Colonic mucosa (tissue), 4 donors: ENCODE measurements at regions not wholly inside any gene's neighbourhood (a gene's known extent, or its start where the extent isn't known, plus 50 kb on each side); places are given as distances from the start of the nearest gene placed in this dataset.

Source experiments
- DNase-seq: peaks from one replicate; pipeline ENCODE4 v3.0.0-alpha.2; 2020
- H3K27ac ChIP-seq: fragments of 200-600 bp; one replicate; pipeline ENCODE4 v1.8.0; 2021
- H3K27me3 ChIP-seq: fragments of 200-600 bp; one replicate; pipeline ENCODE4 v1.8.0; 2021
- H3K36me3 ChIP-seq: fragments of 200-600 bp; one replicate; pipeline ENCODE4 v1.8.0; 2021
- H3K4me1 ChIP-seq: fragments of 200-600 bp; one replicate; pipeline ENCODE4 v1.8.0; 2021; ENCODE audit warnings: mild to moderate bottlenecking
- H3K4me3 ChIP-seq: fragments of 200-600 bp; one replicate; pipeline ENCODE4 v1.8.0; 2021
- H3K9ac ChIP-seq, 2 donors: one replicate each; pipeline ENCODE4 v1.7.0; 2013; ENCODE audit warnings: control low read depth in 2 of 2, low read depth in 2 of 2, low read length in 2 of 2
- H3K9me3 ChIP-seq: fragments of 200-600 bp; one replicate; pipeline ENCODE4 v1.8.0; 2021
- CTCF ChIP-seq: fragments of 200-600 bp; IDR thresholded peaks from one replicate; pipeline ENCODE4 v1.8.0; 2022; ENCODE audit warnings: antibody characterized with exemption, mild to moderate bottlenecking
- intact Hi-C: fragments of 100-400 bp; cut with DNase I; formaldehyde crosslinking; loops from one replicate; pipeline ENCODE4 v1.14.1; 2022
- donor health status: healthy.
- donor health status: DM: no; HTN: no; CAD: no.
- donor health status: DM: no; HTN: no; CAD: no.

- Histone ChIP-seq H3K4me1 (peaks cover 3% of the 10 kb centered on the region), H3K9ac (no peak overlapping the region), H3K27me3 (no peaks in the 10 kb centered on the region), H3K36me3 (no peaks in the 10 kb centered on the region), H3K4me3 (no peak overlapping the region), H3K9me3 (no peaks in the 10 kb centered on the region), H3K27ac (peak overlapping the region; percentile 8)
- DNase-seq = no peak
- intact Hi-C loops = loop anchor here (10.0 kb wide), 1 partner anchor 155 kb away; no protein-coding TSS in a partner anchor
- no peak for TF ChIP-seq CTCF
Observed at GRCh38 chr1:182149411-182149965, 88.0 kb upstream of the ZNF648 start.

- no peaks in the 10 kb centered on the region for H3K27me3 ChIP-seq
- H3K4me1 ChIP-seq = peaks cover 14% of the 10 kb centered on the region
- intact Hi-C loops = loop anchor here (10.0 kb wide), 1 partner anchor 157 kb away; no protein-coding TSS in a partner anchor
- H3K4me3 ChIP-seq = no peak overlapping the region
- TF ChIP-seq CTCF = no peak
- peak overlapping the region; percentile 36 for H3K27ac ChIP-seq
- H3K9ac ChIP-seq = peak overlapping the region in 1 of 2 donors; percentile 13
- no peaks in the 10 kb centered on the region for H3K9me3 ChIP-seq
- no peaks in the 10 kb centered on the region for H3K36me3 ChIP-seq
- DNase-seq = no peak
Observed at GRCh38 chr1:182147951-182148350, 86.4 kb upstream of the ZNF648 start.

GRCh38 chr1:182147136-182147820 is 85.8 kb upstream of the ZNF648 start:
- no peaks in the 10 kb centered on the region for H3K27me3 ChIP-seq
- no peak overlapping the region for H3K4me3 ChIP-seq
- H3K9me3 ChIP-seq = no peaks in the 10 kb centered on the region
- no peak for TF ChIP-seq CTCF
- H3K27ac ChIP-seq = peak overlapping the region; percentile 36
- no peaks in the 10 kb centered on the region for H3K36me3 ChIP-seq
- intact Hi-C loops = loop anchor here (10.0 kb wide), 1 partner anchor 158 kb away; no protein-coding TSS in a partner anchor
- DNase-seq = no peak
- H3K9ac ChIP-seq = no peak overlapping the region
- peaks cover 14% of the 10 kb centered on the region for H3K4me1 ChIP-seq

- intact Hi-C loops = loop anchor here (10.0 kb wide), 1 partner anchor 159 kb away; no protein-coding TSS in a partner anchor
- TF ChIP-seq CTCF = no peak
- Histone ChIP-seq H3K27ac (peak overlapping the region; percentile 24), H3K36me3 (no peaks in the 10 kb centered on the region), H3K9me3 (no peaks in the 10 kb centered on the region), H3K27me3 (no peaks in the 10 kb centered on the region), H3K9ac (no peak overlapping the region), H3K4me3 (no peak overlapping the region), H3K4me1 (peaks cover 14% of the 10 kb centered on the region)
- DNase-seq = peak; percentile 41
Observed at GRCh38 chr1:182146286-182146685, 84.8 kb upstream of the ZNF648 start.

- intact Hi-C loops = loop anchor here (10.0 kb wide), 1 partner anchor 159 kb away; no protein-coding TSS in a partner anchor
- H3K27ac ChIP-seq = peak overlapping the region; percentile 84
- H3K4me1 ChIP-seq = peaks cover 14% of the 10 kb centered on the region
- H3K36me3 ChIP-seq = no peaks in the 10 kb centered on the region
- no peak for TF ChIP-seq CTCF
- no peak overlapping the region for H3K9ac ChIP-seq
- DNase-seq = no peak
- no peak overlapping the region for H3K4me3 ChIP-seq
- H3K9me3 ChIP-seq = no peaks in the 10 kb centered on the region
- H3K27me3 ChIP-seq = no peaks in the 10 kb centered on the region
Observed at GRCh38 chr1:182145441-182145840, 83.9 kb upstream of the ZNF648 start.
